PC-3 (cell line): ENCODE measurements at regions not wholly inside any gene's neighbourhood (a gene's known extent, or its start where the extent isn't known, plus 50 kb on each side); places are given as distances from the start of the nearest gene placed in this dataset.

ENCODE experiments used
- ATAC-seq: fragments of 200-7000 bp; cut with Tn5 transposase; 2 replicates; pipeline ENCODE4 v1.9.1; 2020; ENCODE audit warnings: mild to moderate bottlenecking, moderate library complexity
- BruUV-seq: library from RNA; stranded (reverse); fragments of 400-500 nt; replicated peaks from 2 replicates; lab custom pipeline; 2021; lab: Mats Ljungman, UMichigan
- CTCF ChIA-PET: fragments of 300-600 bp; sonication (Branson Sonifier 250); formaldehyde crosslinking; loops from one replicate; lab custom pipeline; 2022; ENCODE audit warnings: antibody characterized with exemption; lab: Charles Lee
- POLR2A ChIA-PET: fragments of 300-600 bp; sonication (Branson Sonifier 250); formaldehyde crosslinking; loops from one replicate; lab custom pipeline; 2022; ENCODE audit warnings: antibody characterized with exemption; ENCODE audit not compliant: unreplicated experiment; lab: Charles Lee
- DNase-seq: peaks from one replicate; pipeline ENCODE4 v3.0.0-alpha.2; 2015
- H2AFZ ChIP-seq: fragments of 300-600 bp; sonication (generic); 2 replicates; pipeline ENCODE4 v1.6.0; 2016; ENCODE audit warnings: antibody characterized with exemption, low read length
- H3F3A ChIP-seq: fragments of 300-600 bp; sonication (generic); one replicate; pipeline ENCODE4 v1.6.0; 2017; ENCODE audit warnings: antibody characterized with exemption, low read length, control low read depth, mild to moderate bottlenecking; ENCODE audit not compliant: unreplicated experiment
- H3K27ac ChIP-seq: fragments of 300-600 bp; sonication (generic); 2 replicates; pipeline ENCODE4 v1.5.1; 2016; ENCODE audit warnings: mild to moderate bottlenecking, low read length
- H3K27me3 ChIP-seq: fragments of 300-600 bp; sonication (generic); 2 replicates; pipeline ENCODE4 v1.6.1; 2016; ENCODE audit warnings: low read length, mixed read lengths
- H3K36me3 ChIP-seq: fragments of 300-600 bp; sonication (generic); 2 replicates; pipeline ENCODE4 v1.6.1; 2016; ENCODE audit warnings: low read depth, mixed run types, low read length, mixed read lengths
- H3K4me1 ChIP-seq: fragments of 300-600 bp; sonication (generic); 2 replicates; pipeline ENCODE4 v1.5.1; 2016; ENCODE audit warnings: low read length; ENCODE audit not compliant: insufficient read depth
- H3K4me2 ChIP-seq: fragments of 300-600 bp; sonication (generic); 2 replicates; pipeline ENCODE4 v1.6.0; 2016; ENCODE audit warnings: low read length
- H3K4me3 ChIP-seq: fragments of 300-600 bp; sonication (generic); 2 replicates; pipeline ENCODE4 v1.5.1; 2016; ENCODE audit warnings: mild to moderate bottlenecking, low read length, mixed read lengths
- H3K79me2 ChIP-seq: fragments of 300-600 bp; sonication (generic); 2 replicates; pipeline ENCODE4 v1.6.1; 2017; ENCODE audit warnings: low read length, mixed read lengths
- H3K9ac ChIP-seq: fragments of 300-600 bp; sonication (generic); 2 replicates; pipeline ENCODE4 v1.6.0; 2016; ENCODE audit warnings: mild to moderate bottlenecking, low read length
- H3K9me2 ChIP-seq: fragments of 300-600 bp; sonication (generic); replicated peaks from 2 replicates; pipeline ENCODE4 v1.6.1; 2016; ENCODE audit warnings: mixed run types, low read length, mixed read lengths
- H3K9me3 ChIP-seq: fragments of 300-600 bp; sonication (generic); 2 replicates; pipeline ENCODE4 v1.6.1; 2016; ENCODE audit warnings: low read length, mixed read lengths
- H4K20me1 ChIP-seq: fragments of 300-600 bp; sonication (generic); 2 replicates; pipeline ENCODE4 v1.6.1; 2016; ENCODE audit warnings: low read length, mixed read lengths
- CTCF ChIP-seq: fragments of 300-600 bp; sonication (generic); conservative IDR thresholded peaks from 2 replicates; pipeline ENCODE4 v1.5.1; 2017; ENCODE audit warnings: antibody characterized with exemption, low read depth, mild to moderate bottlenecking, low read length
- EZH2 ChIP-seq: fragments of 300-600 bp; sonication (generic); IDR thresholded peaks from one replicate; pipeline ENCODE4 v1.6.1; 2017; ENCODE audit warnings: antibody characterized with exemption, mild to moderate bottlenecking, low read length; ENCODE audit not compliant: unreplicated experiment
- EZH2phosphoT487 ChIP-seq: fragments of 300-600 bp; sonication (generic); IDR thresholded peaks from 2 replicates; pipeline ENCODE4 v1.6.1; 2018; ENCODE audit warnings: mild to moderate bottlenecking, antibody characterized with exemption, low read length, borderline replicate concordance
- intact Hi-C: fragments of 100-400 bp; cut with micrococcal nuclease; formaldehyde crosslinking; loops from 2 replicates; pipeline ENCODE4 v1.9.0; 2023

GRCh38 chrX:45320191-45320590 is 119.5 kb upstream of the DIPK2B start:
- Histone ChIP-seq H3K27ac (no peak overlapping the region), H3K9me2 (no peaks in the 10 kb centered on the region), H3K27me3 (no peaks in the 10 kb centered on the region), H3K4me1 (peaks cover 28% of the 10 kb centered on the region), H4K20me1 (no peaks in the 10 kb centered on the region), H3K79me2 (no peaks in the 10 kb centered on the region), H3K4me2 (no peak overlapping the region), H3K36me3 (no peaks in the 10 kb centered on the region), H2AFZ (no peak overlapping the region), H3K9me3 (no peaks in the 10 kb centered on the region), H3K9ac (no peak overlapping the region), H3K4me3 (no peak overlapping the region), H3F3A (no peaks in the 10 kb centered on the region)
- no peak for TF ChIP-seq CTCF
- no peak for TF ChIP-seq EZH2phosphoT487
- TF ChIP-seq EZH2, result no peak
- intact Hi-C loops, result loop anchor here (5.0 kb wide), 1 partner anchor 527 kb away; no protein-coding TSS in a partner anchor
- no peak for ATAC-seq
- no TSS peak for BruUV-seq
- ChIA-PET CTCF (no interaction called here), POLR2A (no interaction called here)
- no peak for DNase-seq

- DNase-seq (no peak), ATAC-seq (no peak)
- no peak overlapping the region for H3K4me2 ChIP-seq
- no peak for TF ChIP-seq EZH2
- TF ChIP-seq CTCF, result no peak
- TF ChIP-seq EZH2phosphoT487, result no peak
- H3K27me3 ChIP-seq, result no peaks in the 10 kb centered on the region
- intact Hi-C loops, result no loop called here
- no peak overlapping the region for H3K27ac ChIP-seq
- no peak overlapping the region for H2AFZ ChIP-seq
- ChIA-PET POLR2A (no interaction called here), CTCF (no interaction called here)
- H3K9ac ChIP-seq, result no peak overlapping the region
- no peaks in the 10 kb centered on the region for H3K9me2 ChIP-seq
- H3F3A ChIP-seq, result no peaks in the 10 kb centered on the region
- no peaks in the 10 kb centered on the region for H3K9me3 ChIP-seq
- no TSS peak for BruUV-seq
- H3K4me3 ChIP-seq, result no peak overlapping the region
- H3K79me2 ChIP-seq, result no peaks in the 10 kb centered on the region
- H3K36me3 ChIP-seq, result no peaks in the 10 kb centered on the region
- H4K20me1 ChIP-seq, result no peaks in the 10 kb centered on the region
- H3K4me1 ChIP-seq, result no peaks in the 10 kb centered on the region
Measured at GRCh38 chrX:45309801-45310200, 109.1 kb upstream of the DIPK2B start.

- POLR2A ChIA-PET, result no interaction called here
- no peak overlapping the region for H3K4me2 ChIP-seq
- CTCF ChIA-PET, result interaction anchor here (0.5 kb wide), 1 partner anchor 708 kb away, joined by 3 read pairs; no protein-coding TSS in a partner anchor
- no peak for DNase-seq
- H3K4me1 ChIP-seq, result no peaks in the 10 kb centered on the region
- H3K27me3 ChIP-seq, result no peaks in the 10 kb centered on the region
- no TSS peak for BruUV-seq
- no peak for ATAC-seq
- H3K4me3 ChIP-seq, result no peak overlapping the region
- 0 out of 2 replicates have a peak overlapping the region, but pooled peaks have one; percentile 9 for H2AFZ ChIP-seq
- no peak overlapping the region for H3K27ac ChIP-seq
- no peaks in the 10 kb centered on the region for H3K79me2 ChIP-seq
- H3K9me2 ChIP-seq, result no peaks in the 10 kb centered on the region
- no peaks in the 10 kb centered on the region for H3K9me3 ChIP-seq
- intact Hi-C loops, result no loop called here
- no peaks in the 10 kb centered on the region for H4K20me1 ChIP-seq
- no peaks in the 10 kb centered on the region for H3K36me3 ChIP-seq
- H3K9ac ChIP-seq, result no peak overlapping the region
- H3F3A ChIP-seq, result no peaks in the 10 kb centered on the region
- TF ChIP-seq EZH2phosphoT487 (no peak), CTCF (no peak)
Measured at GRCh38 chrX:45309096-45309495, 108.4 kb upstream of the DIPK2B start.
